ENCODE measurements at regions not wholly inside any gene's neighbourhood (a gene's known extent, or its start where the extent isn't known, plus 50 kb on each side); places are given as distances from the start of the nearest gene placed in this dataset.

DNA sequence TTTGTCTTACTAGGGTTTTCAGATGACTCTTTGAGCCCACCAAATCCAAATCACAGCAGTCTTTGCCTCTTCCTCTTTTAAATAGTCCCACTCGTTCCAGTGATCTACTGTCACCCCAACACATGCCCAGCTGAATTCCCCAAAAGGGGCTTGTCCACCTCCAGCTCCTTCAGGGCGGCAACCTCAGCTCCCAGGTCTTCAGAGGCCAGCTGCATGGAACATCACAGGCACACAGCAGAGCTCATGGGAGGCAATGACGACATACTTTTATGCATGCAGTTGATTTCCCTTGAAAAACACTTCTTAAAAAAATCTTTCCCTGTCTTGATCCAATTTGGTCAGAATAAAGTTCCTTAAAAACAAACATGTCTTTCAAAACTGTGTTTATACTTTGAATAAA is 244.3 kb upstream of the NR2F2 start:
- no peak overlapping the region for H3K4me3 Mint-ChIP-seq
- no peaks in the 10 kb centered on the region for H3K79me2 ChIP-seq (replicated peaks; ENCODE audit: insufficient read depth)
- H3F3A ChIP-seq (replicated peaks; ENCODE audit: low read depth), result no peaks in the 10 kb centered on the region
- DNase-seq (ENCODE audit: low spot score) (peak; percentile 19), ATAC-seq (no peak; the same call in 2 of the 3 replicates)
- peaks cover 98% of the 10 kb centered on the region for H3K27me3 ChIP-seq (ENCODE audit: insufficient read depth)
- peaks cover 28% of the 10 kb centered on the region for H3K4me1 Mint-ChIP-seq
- no peak overlapping the region for H2AFZ ChIP-seq
- no peaks in the 10 kb centered on the region for H3K36me3 ChIP-seq (ENCODE audit: insufficient read depth)
- H4K20me1 ChIP-seq (replicated peaks; ENCODE audit: insufficient read depth), result no peaks in the 10 kb centered on the region
- no peaks in the 10 kb centered on the region; the same call in 1 of the 2 replicates for H3K4me1 ChIP-seq (ENCODE audit: insufficient read depth)
- H3K9me3 Mint-ChIP-seq, result no peaks in the 10 kb centered on the region
- no peak overlapping the region for H3K4me3 ChIP-seq
- H3K27me3 Mint-ChIP-seq (ENCODE audit: insufficient read depth, low read depth, poor library complexity), result peaks cover 79% of the 10 kb centered on the region
- no peaks in the 10 kb centered on the region for H3K36me3 Mint-ChIP-seq (ENCODE audit: low read depth)
- no peak overlapping the region for H3K27ac ChIP-seq (ENCODE audit: low read depth)
- H3K27ac Mint-ChIP-seq, result no peak overlapping the region
- H3K4me2 ChIP-seq, result no peak overlapping the region
- TF ChIP-seq CREB1 (CRISPR knock-in tag; IDR thresholded peaks at IDR 0.05; ENCODE audit: low read depth), result no peak
- TF ChIP-seq, protein P1, sequence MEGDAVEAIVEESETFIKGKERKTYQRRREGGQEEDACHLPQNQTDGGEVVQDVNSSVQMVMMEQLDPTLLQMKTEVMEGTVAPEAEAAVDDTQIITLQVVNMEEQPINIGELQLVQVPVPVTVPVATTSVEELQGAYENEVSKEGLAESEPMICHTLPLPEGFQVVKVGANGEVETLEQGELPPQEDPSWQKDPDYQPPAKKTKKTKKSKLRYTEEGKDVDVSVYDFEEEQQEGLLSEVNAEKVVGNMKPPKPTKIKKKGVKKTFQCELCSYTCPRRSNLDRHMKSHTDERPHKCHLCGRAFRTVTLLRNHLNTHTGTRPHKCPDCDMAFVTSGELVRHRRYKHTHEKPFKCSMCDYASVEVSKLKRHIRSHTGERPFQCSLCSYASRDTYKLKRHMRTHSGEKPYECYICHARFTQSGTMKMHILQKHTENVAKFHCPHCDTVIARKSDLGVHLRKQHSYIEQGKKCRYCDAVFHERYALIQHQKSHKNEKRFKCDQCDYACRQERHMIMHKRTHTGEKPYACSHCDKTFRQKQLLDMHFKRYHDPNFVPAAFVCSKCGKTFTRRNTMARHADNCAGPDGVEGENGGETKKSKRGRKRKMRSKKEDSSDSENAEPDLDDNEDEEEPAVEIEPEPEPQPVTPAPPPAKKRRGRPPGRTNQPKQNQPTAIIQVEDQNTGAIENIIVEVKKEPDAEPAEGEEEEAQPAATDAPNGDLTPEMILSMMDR (conservative IDR thresholded peaks at IDR 0.05; ENCODE audit: low read depth in 2 of 2), result no peak
- TF ChIP-seq JUNB (IDR thresholded peaks at IDR 0.05; ENCODE audit: unreplicated experiment), result no peak
- TF ChIP-seq, protein P2, sequence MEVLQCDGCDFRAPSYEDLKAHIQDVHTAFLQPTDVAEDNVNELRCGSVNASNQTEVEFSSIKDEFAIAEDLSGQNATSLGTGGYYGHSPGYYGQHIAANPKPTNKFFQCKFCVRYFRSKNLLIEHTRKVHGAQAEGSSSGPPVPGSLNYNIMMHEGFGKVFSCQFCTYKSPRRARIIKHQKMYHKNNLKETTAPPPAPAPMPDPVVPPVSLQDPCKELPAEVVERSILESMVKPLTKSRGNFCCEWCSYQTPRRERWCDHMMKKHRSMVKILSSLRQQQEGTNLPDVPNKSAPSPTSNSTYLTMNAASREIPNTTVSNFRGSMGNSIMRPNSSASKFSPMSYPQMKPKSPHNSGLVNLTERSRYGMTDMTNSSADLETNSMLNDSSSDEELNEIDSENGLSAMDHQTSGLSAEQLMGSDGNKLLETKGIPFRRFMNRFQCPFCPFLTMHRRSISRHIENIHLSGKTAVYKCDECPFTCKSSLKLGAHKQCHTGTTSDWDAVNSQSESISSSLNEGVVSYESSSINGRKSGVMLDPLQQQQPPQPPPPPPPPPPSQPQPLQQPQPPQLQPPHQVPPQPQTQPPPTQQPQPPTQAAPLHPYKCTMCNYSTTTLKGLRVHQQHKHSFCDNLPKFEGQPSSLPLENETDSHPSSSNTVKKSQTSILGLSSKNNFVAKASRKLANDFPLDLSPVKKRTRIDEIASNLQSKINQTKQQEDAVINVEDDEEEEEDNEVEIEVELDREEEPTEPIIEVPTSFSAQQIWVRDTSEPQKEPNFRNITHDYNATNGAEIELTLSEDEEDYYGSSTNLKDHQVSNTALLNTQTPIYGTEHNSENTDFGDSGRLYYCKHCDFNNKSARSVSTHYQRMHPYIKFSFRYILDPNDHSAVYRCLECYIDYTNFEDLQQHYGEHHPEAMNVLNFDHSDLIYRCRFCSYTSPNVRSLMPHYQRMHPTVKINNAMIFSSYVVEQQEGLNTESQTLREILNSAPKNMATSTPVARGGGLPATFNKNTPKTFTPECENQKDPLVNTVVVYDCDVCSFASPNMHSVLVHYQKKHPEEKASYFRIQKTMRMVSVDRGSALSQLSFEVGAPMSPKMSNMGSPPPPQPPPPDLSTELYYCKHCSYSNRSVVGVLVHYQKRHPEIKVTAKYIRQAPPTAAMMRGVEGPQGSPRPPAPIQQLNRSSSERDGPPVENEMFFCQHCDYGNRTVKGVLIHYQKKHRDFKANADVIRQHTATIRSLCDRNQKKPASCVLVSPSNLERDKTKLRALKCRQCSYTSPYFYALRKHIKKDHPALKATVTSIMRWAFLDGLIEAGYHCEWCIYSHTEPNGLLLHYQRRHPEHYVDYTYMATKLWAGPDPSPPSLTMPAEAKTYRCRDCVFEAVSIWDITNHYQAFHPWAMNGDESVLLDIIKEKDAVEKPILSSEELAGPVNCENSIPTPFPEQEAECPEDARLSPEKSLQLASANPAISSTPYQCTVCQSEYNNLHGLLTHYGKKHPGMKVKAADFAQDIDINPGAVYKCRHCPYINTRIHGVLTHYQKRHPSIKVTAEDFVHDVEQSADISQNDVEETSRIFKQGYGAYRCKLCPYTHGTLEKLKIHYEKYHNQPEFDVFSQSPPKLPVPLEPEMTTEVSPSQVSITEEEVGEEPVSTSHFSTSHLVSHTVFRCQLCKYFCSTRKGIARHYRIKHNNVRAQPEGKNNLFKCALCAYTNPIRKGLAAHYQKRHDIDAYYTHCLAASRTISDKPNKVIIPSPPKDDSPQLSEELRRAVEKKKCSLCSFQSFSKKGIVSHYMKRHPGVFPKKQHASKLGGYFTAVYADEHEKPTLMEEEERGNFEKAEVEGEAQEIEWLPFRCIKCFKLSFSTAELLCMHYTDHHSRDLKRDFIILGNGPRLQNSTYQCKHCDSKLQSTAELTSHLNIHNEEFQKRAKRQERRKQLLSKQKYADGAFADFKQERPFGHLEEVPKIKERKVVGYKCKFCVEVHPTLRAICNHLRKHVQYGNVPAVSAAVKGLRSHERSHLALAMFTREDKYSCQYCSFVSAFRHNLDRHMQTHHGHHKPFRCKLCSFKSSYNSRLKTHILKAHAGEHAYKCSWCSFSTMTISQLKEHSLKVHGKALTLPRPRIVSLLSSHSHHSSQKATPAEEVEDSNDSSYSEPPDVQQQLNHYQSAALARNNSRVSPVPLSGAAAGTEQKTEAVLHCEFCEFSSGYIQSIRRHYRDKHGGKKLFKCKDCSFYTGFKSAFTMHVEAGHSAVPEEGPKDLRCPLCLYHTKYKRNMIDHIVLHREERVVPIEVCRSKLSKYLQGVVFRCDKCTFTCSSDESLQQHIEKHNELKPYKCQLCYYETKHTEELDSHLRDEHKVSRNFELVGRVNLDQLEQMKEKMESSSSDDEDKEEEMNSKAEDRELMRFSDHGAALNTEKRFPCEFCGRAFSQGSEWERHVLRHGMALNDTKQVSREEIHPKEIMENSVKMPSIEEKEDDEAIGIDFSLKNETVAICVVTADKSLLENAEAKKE (CRISPR knock-in tag; IDR thresholded peaks at IDR 0.05), result no peak
- no peak for TF ChIP-seq STAT1 (IDR thresholded peaks at IDR 0.05; ENCODE audit: unreplicated experiment)
- TF ChIP-seq, protein P3, sequence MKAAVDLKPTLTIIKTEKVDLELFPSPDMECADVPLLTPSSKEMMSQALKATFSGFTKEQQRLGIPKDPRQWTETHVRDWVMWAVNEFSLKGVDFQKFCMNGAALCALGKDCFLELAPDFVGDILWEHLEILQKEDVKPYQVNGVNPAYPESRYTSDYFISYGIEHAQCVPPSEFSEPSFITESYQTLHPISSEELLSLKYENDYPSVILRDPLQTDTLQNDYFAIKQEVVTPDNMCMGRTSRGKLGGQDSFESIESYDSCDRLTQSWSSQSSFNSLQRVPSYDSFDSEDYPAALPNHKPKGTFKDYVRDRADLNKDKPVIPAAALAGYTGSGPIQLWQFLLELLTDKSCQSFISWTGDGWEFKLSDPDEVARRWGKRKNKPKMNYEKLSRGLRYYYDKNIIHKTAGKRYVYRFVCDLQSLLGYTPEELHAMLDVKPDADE (IDR thresholded peaks at IDR 0.05), result no peak
- no peak for TF ChIP-seq NANOG (IDR thresholded peaks at IDR 0.05; ENCODE audit: borderline replicate concordance)
- TF ChIP-seq, protein P4, sequence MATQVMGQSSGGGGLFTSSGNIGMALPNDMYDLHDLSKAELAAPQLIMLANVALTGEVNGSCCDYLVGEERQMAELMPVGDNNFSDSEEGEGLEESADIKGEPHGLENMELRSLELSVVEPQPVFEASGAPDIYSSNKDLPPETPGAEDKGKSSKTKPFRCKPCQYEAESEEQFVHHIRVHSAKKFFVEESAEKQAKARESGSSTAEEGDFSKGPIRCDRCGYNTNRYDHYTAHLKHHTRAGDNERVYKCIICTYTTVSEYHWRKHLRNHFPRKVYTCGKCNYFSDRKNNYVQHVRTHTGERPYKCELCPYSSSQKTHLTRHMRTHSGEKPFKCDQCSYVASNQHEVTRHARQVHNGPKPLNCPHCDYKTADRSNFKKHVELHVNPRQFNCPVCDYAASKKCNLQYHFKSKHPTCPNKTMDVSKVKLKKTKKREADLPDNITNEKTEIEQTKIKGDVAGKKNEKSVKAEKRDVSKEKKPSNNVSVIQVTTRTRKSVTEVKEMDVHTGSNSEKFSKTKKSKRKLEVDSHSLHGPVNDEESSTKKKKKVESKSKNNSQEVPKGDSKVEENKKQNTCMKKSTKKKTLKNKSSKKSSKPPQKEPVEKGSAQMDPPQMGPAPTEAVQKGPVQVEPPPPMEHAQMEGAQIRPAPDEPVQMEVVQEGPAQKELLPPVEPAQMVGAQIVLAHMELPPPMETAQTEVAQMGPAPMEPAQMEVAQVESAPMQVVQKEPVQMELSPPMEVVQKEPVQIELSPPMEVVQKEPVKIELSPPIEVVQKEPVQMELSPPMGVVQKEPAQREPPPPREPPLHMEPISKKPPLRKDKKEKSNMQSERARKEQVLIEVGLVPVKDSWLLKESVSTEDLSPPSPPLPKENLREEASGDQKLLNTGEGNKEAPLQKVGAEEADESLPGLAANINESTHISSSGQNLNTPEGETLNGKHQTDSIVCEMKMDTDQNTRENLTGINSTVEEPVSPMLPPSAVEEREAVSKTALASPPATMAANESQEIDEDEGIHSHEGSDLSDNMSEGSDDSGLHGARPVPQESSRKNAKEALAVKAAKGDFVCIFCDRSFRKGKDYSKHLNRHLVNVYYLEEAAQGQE (IDR thresholded peaks at IDR 0.05; ENCODE audit: unreplicated experiment), result no peak
- no peak for TF ChIP-seq POLR2AphosphoS5 (IDR thresholded peaks at IDR 0.05; ENCODE audit: low read depth)
- no peak for TF ChIP-seq EZH2 (IDR thresholded peaks at IDR 0.05; ENCODE audit: low read depth, unreplicated experiment)
- no peak for TF ChIP-seq ZNF331 (CRISPR knock-in tag; IDR thresholded peaks at IDR 0.05; ENCODE audit: low read depth)
- TF ChIP-seq ZNF114 (CRISPR knock-in tag; IDR thresholded peaks at IDR 0.05), result no peak
- TF ChIP-seq EZH2phosphoT487 (IDR thresholded peaks at IDR 0.05; ENCODE audit: unreplicated experiment), result no peak
- no peaks in the 10 kb centered on the region for H3K9me2 ChIP-seq (ENCODE audit: insufficient read depth)
